ENCODE measurements at regions not wholly inside any gene's neighbourhood (a gene's known extent, or its start where the extent isn't known, plus 50 kb on each side); places are given as distances from the start of the nearest gene placed in this dataset.

DNA sequence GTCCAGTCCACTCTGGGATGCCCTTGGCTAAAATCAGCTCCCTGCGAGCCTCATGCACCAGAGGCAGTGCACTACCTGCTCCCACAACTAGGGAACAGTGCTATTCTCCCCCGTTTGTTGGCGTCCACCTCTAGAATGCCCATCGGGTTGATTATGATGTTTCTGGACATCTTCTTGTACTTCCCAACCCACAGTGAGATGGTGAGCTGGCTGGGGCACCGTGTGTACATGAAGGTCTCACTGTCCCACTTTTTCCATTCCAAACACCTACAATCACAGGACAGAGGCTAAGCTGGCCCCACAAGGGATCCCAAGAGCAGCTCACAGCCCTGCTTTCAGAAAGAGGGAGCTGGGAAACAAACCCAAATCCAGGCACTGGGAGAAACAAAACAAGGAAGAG, 126.2 kb upstream of the ZNF92 start:
- Histone ChIP-seq H3K4me1 (ENCODE audit: control insufficient read depth in 3 of 3, insufficient read depth in 2 of 3, low read depth in 1 of 3, low read length in 2 of 3) (no peaks in the 10 kb centered on the region), H3K9me3 (ENCODE audit: control insufficient read depth in 2 of 2, insufficient read depth in 1 of 2, low read depth in 1 of 2, low read length in 1 of 2) (no peaks in the 10 kb centered on the region), H3K27me3 (ENCODE audit: control insufficient read depth in 3 of 3, insufficient read depth in 3 of 3, low read length in 3 of 3) (peaks cover 0 to 10% (median 0%) of the 10 kb centered on the region in 3 donors), H3K36me3 (ENCODE audit: control insufficient read depth in 3 of 3, insufficient read depth in 2 of 3, low read depth in 1 of 3, low read length in 3 of 3) (no peaks in the 10 kb centered on the region), H3K27ac (ENCODE audit: low read depth in 1 of 3, low read length in 2 of 3) (no peak overlapping the region), H3K4me3 (ENCODE audit: low read depth in 1 of 3, low read length in 3 of 3) (no peak overlapping the region)
- no peak for DNase-seq
- WGBS, 3 donors: 85 to 92% (median 86%) methylated on average over 5 of the region's 5 CpGs
- FAIRE-seq: no peak

GRCh38 chr7:65239707-65240352, 133.8 kb upstream of the ZNF92 start:
- FAIRE-seq (no peak), DNase-seq (peak in 1 of 2 donors; percentile 52)
- H3K4me3 ChIP-seq (ENCODE audit: low read depth in 1 of 3, low read length in 3 of 3): peak overlapping the region in 2 of 3 donors; percentile 42
- H3K9me3 ChIP-seq (ENCODE audit: control insufficient read depth in 2 of 2, insufficient read depth in 1 of 2, low read depth in 1 of 2, low read length in 1 of 2): no peaks in the 10 kb centered on the region
- no peaks in the 10 kb centered on the region for H3K36me3 ChIP-seq (ENCODE audit: control insufficient read depth in 3 of 3, insufficient read depth in 2 of 3, low read depth in 1 of 3, low read length in 3 of 3)
- no peaks in the 10 kb centered on the region for H3K4me1 ChIP-seq (ENCODE audit: control insufficient read depth in 3 of 3, insufficient read depth in 2 of 3, low read depth in 1 of 3, low read length in 2 of 3)
- no peak overlapping the region for H3K27ac ChIP-seq (ENCODE audit: low read depth in 1 of 3, low read length in 2 of 3)
- peaks cover 0 to 11% (median 6%) of the 10 kb centered on the region in 3 donors for H3K27me3 ChIP-seq (ENCODE audit: control insufficient read depth in 3 of 3, insufficient read depth in 3 of 3, low read length in 3 of 3)
- 3 to 9% (median 7%) methylated on average over 43 to 52 of the region's 52 CpGs for WGBS, 3 donors

GRCh38 chr7:65239324-65239706, 134.3 kb upstream of the ZNF92 start:
- peak overlapping the region in 2 of 3 donors; percentile 42 for H3K4me3 ChIP-seq (ENCODE audit: low read depth in 1 of 3, low read length in 3 of 3)
- H3K9me3 ChIP-seq (ENCODE audit: control insufficient read depth in 2 of 2, insufficient read depth in 1 of 2, low read depth in 1 of 2, low read length in 1 of 2): no peaks in the 10 kb centered on the region
- H3K36me3 ChIP-seq (ENCODE audit: control insufficient read depth in 3 of 3, insufficient read depth in 2 of 3, low read depth in 1 of 3, low read length in 3 of 3): no peaks in the 10 kb centered on the region
- no peak overlapping the region for H3K27ac ChIP-seq (ENCODE audit: low read depth in 1 of 3, low read length in 2 of 3)
- DNase-seq (no peak), FAIRE-seq (no peak)
- peaks cover 0 to 11% (median 6%) of the 10 kb centered on the region in 3 donors for H3K27me3 ChIP-seq (ENCODE audit: control insufficient read depth in 3 of 3, insufficient read depth in 3 of 3, low read length in 3 of 3)
- WGBS, 3 donors: 33 to 45% (median 34%) methylated on average over 17 to 20 of the region's 20 CpGs
- H3K4me1 ChIP-seq (ENCODE audit: control insufficient read depth in 3 of 3, insufficient read depth in 2 of 3, low read depth in 1 of 3, low read length in 2 of 3): no peaks in the 10 kb centered on the region

GRCh38 chr7:65238785-65239184, 134.9 kb upstream of the ZNF92 start:
- Histone ChIP-seq H3K9me3 (ENCODE audit: control insufficient read depth in 2 of 2, insufficient read depth in 1 of 2, low read depth in 1 of 2, low read length in 1 of 2) (no peaks in the 10 kb centered on the region), H3K36me3 (ENCODE audit: control insufficient read depth in 3 of 3, insufficient read depth in 2 of 3, low read depth in 1 of 3, low read length in 3 of 3) (no peaks in the 10 kb centered on the region), H3K27ac (ENCODE audit: low read depth in 1 of 3, low read length in 2 of 3) (no peak overlapping the region), H3K4me3 (ENCODE audit: low read depth in 1 of 3, low read length in 3 of 3) (no peak overlapping the region), H3K4me1 (ENCODE audit: control insufficient read depth in 3 of 3, insufficient read depth in 2 of 3, low read depth in 1 of 3, low read length in 2 of 3) (no peaks in the 10 kb centered on the region), H3K27me3 (ENCODE audit: control insufficient read depth in 3 of 3, insufficient read depth in 3 of 3, low read length in 3 of 3) (peaks cover 0 to 11% (median 6%) of the 10 kb centered on the region in 3 donors)
- no peak for FAIRE-seq
- no peak for DNase-seq
- WGBS, 3 donors: 92 to 95% (median 92%) methylated on average over 17 to 19 of the region's 19 CpGs

DNA sequence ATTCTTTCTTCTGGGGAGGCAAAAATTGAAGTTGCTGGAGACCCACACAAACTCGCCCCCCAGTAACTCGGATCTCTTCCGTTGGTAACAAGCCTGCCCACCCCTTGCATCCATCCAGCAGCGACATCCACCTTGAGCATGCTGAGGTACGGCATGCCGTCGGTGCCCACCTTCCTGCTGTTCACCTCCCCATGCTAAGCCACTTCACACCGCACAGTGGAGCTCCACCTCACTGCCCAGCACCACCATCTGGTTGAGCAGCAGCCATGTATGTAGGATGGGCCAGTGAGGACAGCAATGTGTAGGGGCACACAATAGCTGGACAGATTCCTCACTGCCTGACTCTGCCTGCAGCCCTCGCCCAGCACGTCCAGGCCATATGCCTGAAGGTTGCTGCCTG, 138.1 kb upstream of the ZNF92 start:
- Histone ChIP-seq H3K27ac (ENCODE audit: low read depth in 1 of 3, low read length in 2 of 3) (no peak overlapping the region), H3K27me3 (ENCODE audit: control insufficient read depth in 3 of 3, insufficient read depth in 3 of 3, low read length in 3 of 3) (peaks cover 0 to 11% (median 6%) of the 10 kb centered on the region in 3 donors), H3K36me3 (ENCODE audit: control insufficient read depth in 3 of 3, insufficient read depth in 2 of 3, low read depth in 1 of 3, low read length in 3 of 3) (no peaks in the 10 kb centered on the region), H3K4me1 (ENCODE audit: control insufficient read depth in 3 of 3, insufficient read depth in 2 of 3, low read depth in 1 of 3, low read length in 2 of 3) (no peaks in the 10 kb centered on the region), H3K4me3 (ENCODE audit: low read depth in 1 of 3, low read length in 3 of 3) (no peak overlapping the region), H3K9me3 (ENCODE audit: control insufficient read depth in 2 of 2, insufficient read depth in 1 of 2, low read depth in 1 of 2, low read length in 1 of 2) (no peaks in the 10 kb centered on the region)
- 89 to 93% (median 89%) methylated on average over 10 of the region's 10 CpGs for WGBS, 3 donors
- DNase-seq (no peak), FAIRE-seq (no peak)

- Histone ChIP-seq H3K4me3 (ENCODE audit: low read depth in 1 of 3, low read length in 3 of 3) (no peak overlapping the region), H3K9me3 (ENCODE audit: control insufficient read depth in 2 of 2, insufficient read depth in 1 of 2, low read depth in 1 of 2, low read length in 1 of 2) (no peaks in the 10 kb centered on the region), H3K27ac (ENCODE audit: low read depth in 1 of 3, low read length in 2 of 3) (no peak overlapping the region), H3K4me1 (ENCODE audit: control insufficient read depth in 3 of 3, insufficient read depth in 2 of 3, low read depth in 1 of 3, low read length in 2 of 3) (no peaks in the 10 kb centered on the region), H3K27me3 (ENCODE audit: control insufficient read depth in 3 of 3, insufficient read depth in 3 of 3, low read length in 3 of 3) (peaks cover 0 to under 1% (median 0%) of the 10 kb centered on the region in 3 donors), H3K36me3 (ENCODE audit: control insufficient read depth in 3 of 3, insufficient read depth in 2 of 3, low read depth in 1 of 3, low read length in 3 of 3) (no peaks in the 10 kb centered on the region)
- DNase-seq: no peak
- 15 to 38% (median 35%) methylated on average over 2 of the region's 2 CpGs for WGBS, 3 donors
- FAIRE-seq: no peak
These were observed 140.1 kb upstream of the ZNF92 start for GRCh38 chr7:65233409-65234034.

- H3K27ac ChIP-seq (ENCODE audit: low read depth in 1 of 3, low read length in 2 of 3): no peak overlapping the region
- no peaks in the 10 kb centered on the region for H3K36me3 ChIP-seq (ENCODE audit: control insufficient read depth in 3 of 3, insufficient read depth in 2 of 3, low read depth in 1 of 3, low read length in 3 of 3)
- no peak overlapping the region for H3K4me3 ChIP-seq (ENCODE audit: low read depth in 1 of 3, low read length in 3 of 3)
- FAIRE-seq (no peak), DNase-seq (no peak)
- no peaks in the 10 kb centered on the region for H3K9me3 ChIP-seq (ENCODE audit: control insufficient read depth in 2 of 2, insufficient read depth in 1 of 2, low read depth in 1 of 2, low read length in 1 of 2)
- WGBS, 3 donors: 68 to 94% (median 87%) methylated on average over 1 of the region's 1 CpG
- H3K4me1 ChIP-seq (ENCODE audit: control insufficient read depth in 3 of 3, insufficient read depth in 2 of 3, low read depth in 1 of 3, low read length in 2 of 3): no peaks in the 10 kb centered on the region
- no peaks in the 10 kb centered on the region for H3K27me3 ChIP-seq (ENCODE audit: control insufficient read depth in 3 of 3, insufficient read depth in 3 of 3, low read length in 3 of 3)
These were observed 143.4 kb upstream of the ZNF92 start for GRCh38 chr7:65230231-65230630.

DNA sequence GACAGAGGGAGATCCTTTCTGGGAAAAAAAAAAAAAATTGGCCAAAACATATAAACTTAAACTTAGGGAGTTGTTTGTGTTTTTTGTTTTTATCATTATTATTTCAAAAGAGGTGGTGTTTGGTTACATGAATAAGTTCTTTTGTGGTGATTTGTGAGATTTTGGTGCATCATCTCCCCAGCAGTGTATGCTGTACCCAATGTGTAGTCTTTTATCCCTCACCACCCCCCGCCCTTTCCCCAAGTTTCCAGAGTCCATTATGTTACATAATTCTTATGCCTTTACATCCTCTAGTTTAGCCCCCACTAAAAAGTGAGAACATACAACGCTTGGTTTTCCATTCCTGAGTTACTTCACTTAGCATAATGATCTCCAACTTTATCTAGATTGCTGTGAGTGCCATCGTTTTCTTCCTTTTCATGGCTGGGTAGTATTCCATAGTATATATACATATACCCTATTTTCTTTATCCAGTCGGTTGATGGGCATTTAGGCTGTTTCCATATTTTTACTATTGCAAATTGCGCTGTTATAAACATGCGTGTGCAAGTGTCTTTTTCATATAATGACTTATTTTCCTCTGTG, 148.1 kb upstream of the ZNF92 start:
- FAIRE-seq: no peak
- WGBS, 3 donors: 91 to 97% (median 93%) methylated on average over 6 of the region's 6 CpGs
- H3K4me3 ChIP-seq (ENCODE audit: low read depth in 1 of 3, low read length in 3 of 3): no peak overlapping the region
- no peaks in the 10 kb centered on the region for H3K36me3 ChIP-seq (ENCODE audit: control insufficient read depth in 3 of 3, insufficient read depth in 2 of 3, low read depth in 1 of 3, low read length in 3 of 3)
- H3K4me1 ChIP-seq (ENCODE audit: control insufficient read depth in 3 of 3, insufficient read depth in 2 of 3, low read depth in 1 of 3, low read length in 2 of 3): no peaks in the 10 kb centered on the region
- DNase-seq: no peak
- no peaks in the 10 kb centered on the region for H3K9me3 ChIP-seq (ENCODE audit: control insufficient read depth in 2 of 2, insufficient read depth in 1 of 2, low read depth in 1 of 2, low read length in 1 of 2)
- no peaks in the 10 kb centered on the region for H3K27me3 ChIP-seq (ENCODE audit: control insufficient read depth in 3 of 3, insufficient read depth in 3 of 3, low read length in 3 of 3)
- no peak overlapping the region for H3K27ac ChIP-seq (ENCODE audit: low read depth in 1 of 3, low read length in 2 of 3)

Measured in small intestine (tissue), 7 donors.